ENCODE measurements at regions not wholly inside any gene's neighbourhood (a gene's known extent, or its start where the extent isn't known, plus 50 kb on each side); places are given as distances from the start of the nearest gene placed in this dataset.

GRCh38 chr2:236674238-236674637, 104.6 kb downstream of the ACKR3 start:
- no peak for DNase-seq

- DNase-seq, result no peak
These were observed 105.0 kb downstream of the ACKR3 start for GRCh38 chr2:236674646-236675045.

- no peak for DNase-seq
These were observed 105.4 kb downstream of the ACKR3 start for GRCh38 chr2:236675051-236675450.

- no peak for DNase-seq
These were observed 105.9 kb downstream of the ACKR3 start for GRCh38 chr2:236675526-236675925.

- no peak for DNase-seq
These were observed 106.7 kb downstream of the ACKR3 start for GRCh38 chr2:236676136-236676873.

GRCh38 chr2:236677368-236677767, 107.7 kb downstream of the ACKR3 start:
- no peak for DNase-seq

GRCh38 chr2:236678307-236678975, 108.8 kb downstream of the ACKR3 start:
- DNase-seq, result no peak

GRCh38 chr2:236679884-236680860, 110.5 kb downstream of the ACKR3 start:
- no peak for DNase-seq

GRCh38 chr2:236682651-236683422, 113.2 kb downstream of the ACKR3 start:
- no peak for DNase-seq

- no peak for DNase-seq
These were observed 115.1 kb downstream of the ACKR3 start for GRCh38 chr2:236684504-236685256.

- no peak for DNase-seq
These were observed 115.7 kb downstream of the ACKR3 start for GRCh38 chr2:236685361-236685760.

- no peak for DNase-seq
These were observed 116.4 kb downstream of the ACKR3 start for GRCh38 chr2:236685979-236686520.

GRCh38 chr2:236686561-236686960, 116.9 kb downstream of the ACKR3 start:
- no peak for DNase-seq

- no peak for DNase-seq
These were observed 117.8 kb downstream of the ACKR3 start for GRCh38 chr2:236687296-236687965.

- no peak for DNase-seq
These were observed 118.5 kb downstream of the ACKR3 start for GRCh38 chr2:236688157-236688556.

- DNase-seq, result no peak
These were observed 119.2 kb downstream of the ACKR3 start for GRCh38 chr2:236688563-236689392.

GRCh38 chr2:236689393-236689700, 119.7 kb downstream of the ACKR3 start:
- DNase-seq, result no peak

- no peak for DNase-seq
These were observed 120.4 kb downstream of the ACKR3 start for GRCh38 chr2:236689981-236690380.

GRCh38 chr2:236690726-236691125, 121.1 kb downstream of the ACKR3 start:
- DNase-seq, result no peak

- no peak for DNase-seq
These were observed 122.2 kb downstream of the ACKR3 start for GRCh38 chr2:236691799-236692167.
